NT2/D1 (cell line): ENCODE measurements at regions not wholly inside any gene's neighbourhood (a gene's known extent, or its start where the extent isn't known, plus 50 kb on each side); places are given as distances from the start of the nearest gene placed in this dataset.

Experiments
- SUZ12 ChIP-seq: IDR thresholded peaks from 2 replicates; pipeline ENCODE4 v1.6.1; 2011; ENCODE audit not compliant: insufficient read length, insufficient read depth; ENCODE audit errors: extremely low read depth
- YY1 ChIP-seq: IDR thresholded peaks from 2 replicates; pipeline ENCODE4 v1.6.1; 2011; ENCODE audit not compliant: insufficient read length, insufficient read depth
- ZNF274 ChIP-seq: IDR thresholded peaks from 2 replicates; pipeline ENCODE4 v1.6.1; 2011; ENCODE audit warnings: mild to moderate bottlenecking, low read depth, low read length

- TF ChIP-seq ZNF274 = no peak
- TF ChIP-seq YY1 = no peak
- TF ChIP-seq SUZ12 = no peak
Measured at GRCh38 chr3:34053626-34054025, 255.2 kb downstream of the PDCD6IP start.
